ENCODE measurements at regions not wholly inside any gene's neighbourhood (a gene's known extent, or its start where the extent isn't known, plus 50 kb on each side); places are given as distances from the start of the nearest gene placed in this dataset.
A peak's percentile ranks its signal among the peaks of the same experiment; 100 is the strongest.

GRCh38 chr11:10935015-10935559, 77.2 kb upstream of the ZBED5 start:
- Histone ChIP-seq H3K4me1 (ENCODE audit: insufficient read depth) (0 out of 2 replicates have a peak, but pooled peaks cover 3% of the 10 kb centered on the region), H3K27ac (no peak overlapping the region), H3K4me3 (no peak overlapping the region), H3K9me3 (ENCODE audit: low read depth) (no peaks in the 10 kb centered on the region), H3K9me2 (ENCODE audit: insufficient read depth) (no peaks in the 10 kb centered on the region), H3K27me3 (replicated peaks; ENCODE audit: insufficient read depth) (no peaks in the 10 kb centered on the region), H3K79me2 (ENCODE audit: insufficient read depth) (no peaks in the 10 kb centered on the region), H3K9ac (no peak overlapping the region), H2AFZ (no peak overlapping the region), H3K36me3 (ENCODE audit: low read depth) (no peaks in the 10 kb centered on the region), H3F3A (ENCODE audit: insufficient read depth) (0 out of 2 replicates have a peak, but pooled peaks cover 4% of the 10 kb centered on the region), H4K20me1 (ENCODE audit: insufficient read depth) (no peaks in the 10 kb centered on the region), H3K4me2 (ENCODE audit: unreplicated experiment) (no peak overlapping the region)
- TF ChIP-seq EZH2 (IDR thresholded peaks at IDR 0.05; ENCODE audit: insufficient read depth, poor library complexity, severe bottlenecking): no peak
- no peak for TF ChIP-seq EZH2phosphoT487 (IDR thresholded peaks at IDR 0.05; ENCODE audit: insufficient read depth, low read depth)
- WGBS, 2 experiments (ENCODE audit: low coverage in 1 of 2, low lambda C conversion rate in 2 of 2, missing lambda C conversion rate in 2 of 2): 92 to 94% methylated on average over 7 of the region's 7 CpGs
- no peak for DNase-seq
- in situ Hi-C loops (cut with MboI): loop anchor here (10.0 kb wide), 1 partner anchor 850 kb away; no protein-coding TSS in a partner anchor

- no peaks in the 10 kb centered on the region for H3K9me2 ChIP-seq (ENCODE audit: insufficient read depth)
- H3K9ac ChIP-seq: peak overlapping the region; percentile 56
- peak overlapping the region; percentile 96 for H3K4me2 ChIP-seq (ENCODE audit: unreplicated experiment)
- H3K4me1 ChIP-seq (ENCODE audit: insufficient read depth): 0 out of 2 replicates have a peak, but pooled peaks cover 3% of the 10 kb centered on the region
- no peaks in the 10 kb centered on the region for H3K9me3 ChIP-seq (ENCODE audit: low read depth)
- H3K4me3 ChIP-seq: peak overlapping the region; percentile 80
- H3K36me3 ChIP-seq (ENCODE audit: low read depth): no peaks in the 10 kb centered on the region
- in situ Hi-C loops (cut with MboI): loop anchor here (10.0 kb wide), 1 partner anchor 850 kb away; no protein-coding TSS in a partner anchor
- H3K79me2 ChIP-seq (ENCODE audit: insufficient read depth): no peaks in the 10 kb centered on the region
- DNase-seq: no peak
- WGBS, 2 experiments (ENCODE audit: low coverage in 1 of 2, low lambda C conversion rate in 2 of 2, missing lambda C conversion rate in 2 of 2): 13 to 16% methylated on average over 9 of the region's 9 CpGs
- TF ChIP-seq EZH2phosphoT487 (IDR thresholded peaks at IDR 0.05; ENCODE audit: insufficient read depth, low read depth) (no peak), EZH2 (IDR thresholded peaks at IDR 0.05; ENCODE audit: insufficient read depth, poor library complexity, severe bottlenecking) (no peak)
- 0 out of 2 replicates have a peak, but pooled peaks cover 4% of the 10 kb centered on the region for H3F3A ChIP-seq (ENCODE audit: insufficient read depth)
- H2AFZ ChIP-seq: peak overlapping the region; percentile 89
- no peaks in the 10 kb centered on the region for H4K20me1 ChIP-seq (ENCODE audit: insufficient read depth)
- H3K27me3 ChIP-seq (replicated peaks; ENCODE audit: insufficient read depth): no peaks in the 10 kb centered on the region
- H3K27ac ChIP-seq: peak overlapping the region; percentile 49
Measured at GRCh38 chr11:10934293-10934860, 76.5 kb upstream of the ZBED5 start.

GRCh38 chr11:10933455-10934292, 75.8 kb upstream of the ZBED5 start:
- no peaks in the 10 kb centered on the region for H3K9me2 ChIP-seq (ENCODE audit: insufficient read depth)
- H3K27ac ChIP-seq: peak overlapping the region; percentile 49
- no peaks in the 10 kb centered on the region for H3K79me2 ChIP-seq (ENCODE audit: insufficient read depth)
- peak overlapping the region; percentile 80 for H3K4me3 ChIP-seq
- 0 out of 2 replicates have a peak, but pooled peaks cover 3% of the 10 kb centered on the region for H3K4me1 ChIP-seq (ENCODE audit: insufficient read depth)
- peak; percentile 98 for DNase-seq
- H3K9me3 ChIP-seq (ENCODE audit: low read depth): no peaks in the 10 kb centered on the region
- in situ Hi-C loops (cut with MboI): loop anchor here (10.0 kb wide), 1 partner anchor 851 kb away; no protein-coding TSS in a partner anchor
- H3K4me2 ChIP-seq (ENCODE audit: unreplicated experiment): peak overlapping the region; percentile 96
- peak overlapping the region; percentile 89 for H2AFZ ChIP-seq
- H3F3A ChIP-seq (ENCODE audit: insufficient read depth): 0 out of 2 replicates have a peak, but pooled peaks cover 4% of the 10 kb centered on the region
- no peaks in the 10 kb centered on the region for H3K27me3 ChIP-seq (replicated peaks; ENCODE audit: insufficient read depth)
- H3K9ac ChIP-seq: peak overlapping the region; percentile 56
- no peaks in the 10 kb centered on the region for H4K20me1 ChIP-seq (ENCODE audit: insufficient read depth)
- TF ChIP-seq EZH2 (IDR thresholded peaks at IDR 0.05; ENCODE audit: insufficient read depth, poor library complexity, severe bottlenecking) (no peak), EZH2phosphoT487 (IDR thresholded peaks at IDR 0.05; ENCODE audit: insufficient read depth, low read depth) (no peak)
- WGBS, 2 experiments (ENCODE audit: low coverage in 1 of 2, low lambda C conversion rate in 2 of 2, missing lambda C conversion rate in 2 of 2): 7 to 9% methylated on average over 20 of the region's 20 CpGs
- H3K36me3 ChIP-seq (ENCODE audit: low read depth): no peaks in the 10 kb centered on the region

- Histone ChIP-seq H3K9me3 (ENCODE audit: low read depth) (no peaks in the 10 kb centered on the region), H3K4me1 (ENCODE audit: insufficient read depth) (peaks cover 4% of the 10 kb centered on the region; the same call in 1 of the 2 replicates), H4K20me1 (ENCODE audit: insufficient read depth) (no peaks in the 10 kb centered on the region), H3K27ac (no peak overlapping the region), H3K4me2 (ENCODE audit: unreplicated experiment) (no peak overlapping the region), H3K4me3 (no peak overlapping the region), H3K27me3 (replicated peaks; ENCODE audit: insufficient read depth) (no peaks in the 10 kb centered on the region), H2AFZ (no peak overlapping the region), H3F3A (ENCODE audit: insufficient read depth) (0 out of 2 replicates have a peak, but pooled peaks cover 9% of the 10 kb centered on the region), H3K79me2 (ENCODE audit: insufficient read depth) (no peaks in the 10 kb centered on the region), H3K9me2 (ENCODE audit: insufficient read depth) (no peaks in the 10 kb centered on the region), H3K36me3 (ENCODE audit: low read depth) (no peaks in the 10 kb centered on the region), H3K9ac (no peak overlapping the region)
- 82 to 86% methylated on average over 5 of the region's 5 CpGs for WGBS, 2 experiments (ENCODE audit: low coverage in 1 of 2, low lambda C conversion rate in 2 of 2, missing lambda C conversion rate in 2 of 2)
- TF ChIP-seq EZH2 (IDR thresholded peaks at IDR 0.05; ENCODE audit: insufficient read depth, poor library complexity, severe bottlenecking) (no peak), EZH2phosphoT487 (IDR thresholded peaks at IDR 0.05; ENCODE audit: insufficient read depth, low read depth) (no peak)
- in situ Hi-C loops (cut with MboI): loop anchor here (10.0 kb wide), 1 partner anchor 852 kb away; no protein-coding TSS in a partner anchor
- no peak for DNase-seq
Measured at GRCh38 chr11:10932976-10933375, 75.1 kb upstream of the ZBED5 start.

Measured in GM23248 (cell line).